GM12878 (cell line): ENCODE measurements at regions not wholly inside any gene's neighbourhood (a gene's known extent, or its start where the extent isn't known, plus 50 kb on each side); places are given as distances from the start of the nearest gene placed in this dataset.

Experiments used
- FOXK2 ChIP-seq: fragments of 450-650 bp; IDR thresholded peaks from 2 replicates; pipeline ENCODE4 v1.6.1; 2017; ENCODE audit warnings: mild to moderate bottlenecking, moderate library complexity
- TF ChIP-seq, protein P1 (sequence below), 3 experiments: IDR thresholded peaks in 2 of 3; conservative IDR thresholded peaks in 1 of 3; 2 replicates each; pipeline ENCODE4 v1.5.1; 2011; ENCODE audit warnings: low read depth in 3 of 3, low read length in 3 of 3, mild to moderate bottlenecking in 3 of 3, control low read depth in 2 of 3, moderate library complexity in 2 of 3, inconsistent platforms in 1 of 3, mixed read lengths in 1 of 3; ENCODE audit not compliant: control insufficient read depth in 2 of 3, insufficient read depth in 1 of 3; ENCODE audit errors: extremely low read depth in 1 of 3

GRCh38 chr3:167067787-167068161, 312.3 kb downstream of the ZBBX start:
- TF ChIP-seq, protein P1, sequence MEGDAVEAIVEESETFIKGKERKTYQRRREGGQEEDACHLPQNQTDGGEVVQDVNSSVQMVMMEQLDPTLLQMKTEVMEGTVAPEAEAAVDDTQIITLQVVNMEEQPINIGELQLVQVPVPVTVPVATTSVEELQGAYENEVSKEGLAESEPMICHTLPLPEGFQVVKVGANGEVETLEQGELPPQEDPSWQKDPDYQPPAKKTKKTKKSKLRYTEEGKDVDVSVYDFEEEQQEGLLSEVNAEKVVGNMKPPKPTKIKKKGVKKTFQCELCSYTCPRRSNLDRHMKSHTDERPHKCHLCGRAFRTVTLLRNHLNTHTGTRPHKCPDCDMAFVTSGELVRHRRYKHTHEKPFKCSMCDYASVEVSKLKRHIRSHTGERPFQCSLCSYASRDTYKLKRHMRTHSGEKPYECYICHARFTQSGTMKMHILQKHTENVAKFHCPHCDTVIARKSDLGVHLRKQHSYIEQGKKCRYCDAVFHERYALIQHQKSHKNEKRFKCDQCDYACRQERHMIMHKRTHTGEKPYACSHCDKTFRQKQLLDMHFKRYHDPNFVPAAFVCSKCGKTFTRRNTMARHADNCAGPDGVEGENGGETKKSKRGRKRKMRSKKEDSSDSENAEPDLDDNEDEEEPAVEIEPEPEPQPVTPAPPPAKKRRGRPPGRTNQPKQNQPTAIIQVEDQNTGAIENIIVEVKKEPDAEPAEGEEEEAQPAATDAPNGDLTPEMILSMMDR (IDR thresholded peaks at IDR 0.05 in 2 of 3, conservative IDR thresholded peaks at IDR 0.05 in 1 of 3; ENCODE audit: control insufficient read depth in 2 of 3, extremely low read depth in 1 of 3, insufficient read depth in 1 of 3, low read depth in 3 of 3, low read length in 3 of 3) = no peak
- no peak for TF ChIP-seq FOXK2
